Peyer's patch (tissue), 4 donors: ENCODE measurements at regions not wholly inside any gene's neighbourhood (a gene's known extent, or its start where the extent isn't known, plus 50 kb on each side); places are given as distances from the start of the nearest gene placed in this dataset.

Source experiments
- CTCF ChIP-seq, 6 experiments: fragments of 450-650 bp in 4 of 6; fragments of 200-600 bp in 2 of 6; sonication (generic) in 1 of 6; IDR thresholded peaks; one replicate each; pipeline ENCODE4 v1.5.1; 2017 to 2019; ENCODE audit warnings: antibody characterized with exemption in 6 of 6, mild to moderate bottlenecking in 3 of 6, moderate library complexity in 1 of 6
- POLR2A ChIP-seq, 2 donors: fragments of 450-650 bp; IDR thresholded peaks; one replicate each; pipeline ENCODE4 v1.5.1; 2017; ENCODE audit warnings: antibody characterized with exemption in 2 of 2, mild to moderate bottlenecking in 2 of 2, moderate library complexity in 2 of 2

GRCh38 chr20:60362531-60362930 lies 404.3 kb downstream of the CDH26 start:
- no peak for TF ChIP-seq CTCF (IDR thresholded peaks at IDR 0.05)
- TF ChIP-seq POLR2A (IDR thresholded peaks at IDR 0.05) = no peak
